Endothelial cell of umbilical vein (primary cell): ENCODE measurements at regions not wholly inside any gene's neighbourhood (a gene's known extent, or its start where the extent isn't known, plus 50 kb on each side); places are given as distances from the start of the nearest gene placed in this dataset.

Experiments used
- BruUV-seq: library from RNA; stranded (reverse); fragments of 400-500 nt; replicated peaks from 2 replicates; lab custom pipeline; 2021; lab: Mats Ljungman, UMichigan
- CTCF ChIA-PET: fragments of 300-600, 350-600 bp; sonication (Branson Sonifier 250); formaldehyde crosslinking; loops from one replicate; lab custom pipeline; 2021; ENCODE audit warnings: antibody characterized with exemption, inconsistent platforms; lab: Charles Lee
- POLR2A ChIA-PET: fragments of 300-600, 350-600 bp; sonication (Branson Sonifier 250); formaldehyde crosslinking; loops from one replicate; lab custom pipeline; 2021; ENCODE audit warnings: antibody characterized with exemption, inconsistent platforms; lab: Charles Lee
- DNase-seq: peaks from one replicate; pipeline ENCODE4 v3.0.0-alpha.2; 2011; ENCODE audit warnings: low read depth, low spot score
- FAIRE-seq: peaks from 2 replicates; lab custom pipeline; 2011; peaks lifted over from hg19 to GRCh38; lab: Jason Lieb, UNC
- H2AFZ ChIP-seq: 2 replicates; pipeline ENCODE4 v1.6.0; 2012; ENCODE audit warnings: low read depth, low read length, control low read depth, inconsistent platforms
- H3K27ac ChIP-seq: 2 replicates; pipeline ENCODE4 v1.5.1; 2011; ENCODE audit warnings: low read depth, mild to moderate bottlenecking, control low read depth, low read length, moderate library complexity; ENCODE audit not compliant: insufficient read depth
- H3K27me3 ChIP-seq, 2 experiments: 2 replicates each; pipeline versions ENCODE4 v1.6.0 to v1.6.1; 2011; ENCODE audit warnings: low read length in 2 of 2, mixed read lengths in 1 of 2; ENCODE audit not compliant: control insufficient read depth in 2 of 2, insufficient read depth in 2 of 2
- H3K36me3 ChIP-seq, 2 experiments: 2 replicates in 1 of 2; 3 replicates in 1 of 2; pipeline ENCODE4 v1.5.1; 2011; ENCODE audit warnings: low read length in 2 of 2, mild to moderate bottlenecking in 1 of 2, moderate library complexity in 1 of 2; ENCODE audit not compliant: control insufficient read depth in 2 of 2, insufficient read depth in 2 of 2; ENCODE audit errors: extremely low read depth in 1 of 2
- H3K4me1 ChIP-seq: 3 replicates; pipeline ENCODE4 v1.5.1; 2011; ENCODE audit warnings: mild to moderate bottlenecking, low read length; ENCODE audit not compliant: control insufficient read depth, insufficient read depth; ENCODE audit errors: extremely low read depth
- H3K4me2 ChIP-seq: 2 replicates; pipeline ENCODE4 v1.6.1; 2011; ENCODE audit warnings: low read length, control low read depth, mixed read lengths; ENCODE audit not compliant: insufficient read depth
- H3K4me3 ChIP-seq, 3 experiments: fragments of 200-600 bp in 1 of 3; sonication (generic), shearing (Covaris generic) in 1 of 3; replicated peaks in 1 of 3; 2 replicates each; pipeline ENCODE4 v1.5.1; 2011 to 2016; ENCODE audit warnings: control low read depth in 3 of 3, low read length in 3 of 3, mild to moderate bottlenecking in 2 of 3, inconsistent platforms in 1 of 3, low read depth in 1 of 3, moderate library complexity in 1 of 3; ENCODE audit not compliant: insufficient read depth in 1 of 3
- H3K79me2 ChIP-seq: 2 replicates; pipeline ENCODE4 v1.6.0; 2012; ENCODE audit warnings: low read length, inconsistent platforms; ENCODE audit not compliant: control insufficient read depth, insufficient read depth
- H3K9ac ChIP-seq: replicated peaks from 2 replicates; pipeline ENCODE3; 2011; ENCODE audit warnings: low read length, control low read depth; ENCODE audit not compliant: insufficient read depth; ENCODE audit errors: extremely low read depth
- H3K9me1 ChIP-seq: replicated peaks from 3 replicates; pipeline ENCODE4 v1.6.0; 2011; ENCODE audit warnings: mild to moderate bottlenecking, low read length; ENCODE audit not compliant: control insufficient read depth, insufficient read depth; ENCODE audit errors: extremely low read depth
- H3K9me3 ChIP-seq: replicated peaks from 2 replicates; pipeline ENCODE4 v1.5.1; 2012; ENCODE audit warnings: low read length, inconsistent platforms; ENCODE audit not compliant: control insufficient read depth, insufficient read depth
- H4K20me1 ChIP-seq: replicated peaks from 2 replicates; pipeline ENCODE3; 2011; ENCODE audit warnings: mild to moderate bottlenecking, low read length; ENCODE audit not compliant: control insufficient read depth, insufficient read depth; ENCODE audit errors: extremely low read depth
- EZH2 ChIP-seq: IDR thresholded peaks from 2 replicates; pipeline ENCODE4 v1.6.1; 2012; ENCODE audit warnings: borderline replicate concordance, low read depth, mild to moderate bottlenecking, moderate library complexity, low read length, inconsistent platforms; ENCODE audit not compliant: severe bottlenecking
- GATA2 ChIP-seq: IDR thresholded peaks from 2 replicates; pipeline ENCODE4 v1.7.0; 2011; ENCODE audit warnings: low read depth, mild to moderate bottlenecking, moderate library complexity, mixed read lengths, low read length; ENCODE audit not compliant: insufficient read length, insufficient read depth
- JUN ChIP-seq: IDR thresholded peaks from 2 replicates; pipeline ENCODE4 v1.6.1; 2011; ENCODE audit warnings: borderline replicate concordance, low read depth; ENCODE audit not compliant: insufficient read length, insufficient read depth
- MYC ChIP-seq: IDR thresholded peaks from one replicate; pipeline ENCODE4 v1.6.1; 2011; ENCODE audit warnings: mild to moderate bottlenecking, low read depth, low read length
- POLR2A ChIP-seq: IDR thresholded peaks from 2 replicates; pipeline ENCODE4 v1.6.1; 2012; ENCODE audit warnings: low read depth, mild to moderate bottlenecking, control low read depth, low read length
- dilution Hi-C: fragments of 300-500 bp; cut with MboI; formaldehyde crosslinking; loops from one replicate; pipeline ENCODE4 v1.15.0; 2019; ENCODE audit warnings: low sequenced_read_pairs; ENCODE audit not compliant: extremely low pct_ligation_motif_present
- intact Hi-C: fragments of 100-400 bp; cut with micrococcal nuclease; formaldehyde crosslinking; loops from one replicate; pipeline ENCODE4 v1.10.0; 2022
- TF ChIP-seq, protein P1 (sequence below): IDR thresholded peaks from 2 replicates; pipeline ENCODE4 v1.6.1; 2011; ENCODE audit not compliant: insufficient read depth, insufficient read length
- TF ChIP-seq, protein P2 (sequence below), 2 donors: IDR thresholded peaks; 1 replicate in 1 of 2; 2 replicates in 1 of 2; pipeline ENCODE4 v1.5.1; 2011; ENCODE audit warnings: low read length in 2 of 2, mild to moderate bottlenecking in 2 of 2, moderate library complexity in 2 of 2, control low read depth in 1 of 2, inconsistent platforms in 1 of 2, low read depth in 1 of 2; ENCODE audit not compliant: insufficient read depth in 1 of 2; ENCODE audit errors: extremely low read depth in 1 of 2

DNA sequence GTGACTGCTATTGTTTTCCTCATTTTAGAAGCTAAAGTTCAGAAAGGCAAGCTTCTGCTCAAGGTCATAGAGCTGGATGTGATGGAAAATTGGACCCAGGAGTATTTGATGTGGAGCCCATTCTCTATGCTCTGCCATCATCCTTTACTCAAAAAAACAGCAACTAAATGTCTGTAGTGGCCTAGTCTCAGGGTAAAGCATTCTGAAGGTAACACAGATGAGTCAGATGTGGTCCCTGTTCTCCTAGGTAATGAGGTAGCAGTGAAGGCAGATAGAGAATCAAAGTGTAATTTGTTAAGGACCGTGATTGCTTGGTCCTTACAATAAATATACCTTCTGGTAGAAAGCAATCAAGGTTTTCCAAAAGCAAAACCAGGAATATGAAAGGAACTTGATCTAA lies 84.4 kb upstream of the SPON1 start:
- TF ChIP-seq POLR2A (no peak), MYC (no peak), GATA2 (no peak)
- TF ChIP-seq, protein P1, sequence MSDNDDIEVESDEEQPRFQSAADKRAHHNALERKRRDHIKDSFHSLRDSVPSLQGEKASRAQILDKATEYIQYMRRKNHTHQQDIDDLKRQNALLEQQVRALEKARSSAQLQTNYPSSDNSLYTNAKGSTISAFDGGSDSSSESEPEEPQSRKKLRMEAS = no peak
- TF ChIP-seq, protein P2, sequence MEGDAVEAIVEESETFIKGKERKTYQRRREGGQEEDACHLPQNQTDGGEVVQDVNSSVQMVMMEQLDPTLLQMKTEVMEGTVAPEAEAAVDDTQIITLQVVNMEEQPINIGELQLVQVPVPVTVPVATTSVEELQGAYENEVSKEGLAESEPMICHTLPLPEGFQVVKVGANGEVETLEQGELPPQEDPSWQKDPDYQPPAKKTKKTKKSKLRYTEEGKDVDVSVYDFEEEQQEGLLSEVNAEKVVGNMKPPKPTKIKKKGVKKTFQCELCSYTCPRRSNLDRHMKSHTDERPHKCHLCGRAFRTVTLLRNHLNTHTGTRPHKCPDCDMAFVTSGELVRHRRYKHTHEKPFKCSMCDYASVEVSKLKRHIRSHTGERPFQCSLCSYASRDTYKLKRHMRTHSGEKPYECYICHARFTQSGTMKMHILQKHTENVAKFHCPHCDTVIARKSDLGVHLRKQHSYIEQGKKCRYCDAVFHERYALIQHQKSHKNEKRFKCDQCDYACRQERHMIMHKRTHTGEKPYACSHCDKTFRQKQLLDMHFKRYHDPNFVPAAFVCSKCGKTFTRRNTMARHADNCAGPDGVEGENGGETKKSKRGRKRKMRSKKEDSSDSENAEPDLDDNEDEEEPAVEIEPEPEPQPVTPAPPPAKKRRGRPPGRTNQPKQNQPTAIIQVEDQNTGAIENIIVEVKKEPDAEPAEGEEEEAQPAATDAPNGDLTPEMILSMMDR (IDR thresholded peaks at IDR 0.05; ENCODE audit: extremely low read depth in 1 of 2, insufficient read depth in 1 of 2, low read depth in 1 of 2, low read length in 2 of 2) = no peak
- ChIA-PET CTCF (no interaction called here), POLR2A (no interaction called here)
- DNase-seq = no peak
- H3K9ac ChIP-seq = no peak overlapping the region
- H3K36me3 ChIP-seq = no peaks in the 10 kb centered on the region
- no peak for FAIRE-seq
- BruUV-seq = no TSS peak
- H3K27me3 ChIP-seq = no peaks in the 10 kb centered on the region
- dilution Hi-C loops = no loop called here
- no peak overlapping the region for H3K27ac ChIP-seq
- H3K4me3 ChIP-seq = no peak overlapping the region
- no peak overlapping the region for H3K4me2 ChIP-seq
- peaks cover 4% of the 10 kb centered on the region for H3K4me1 ChIP-seq
- H4K20me1 ChIP-seq = no peaks in the 10 kb centered on the region
- no peak overlapping the region for H2AFZ ChIP-seq
- no peaks in the 10 kb centered on the region for H3K79me2 ChIP-seq
- no peaks in the 10 kb centered on the region for H3K9me3 ChIP-seq
- intact Hi-C loops = no loop called here
- H3K9me1 ChIP-seq = no peaks in the 10 kb centered on the region

DNA sequence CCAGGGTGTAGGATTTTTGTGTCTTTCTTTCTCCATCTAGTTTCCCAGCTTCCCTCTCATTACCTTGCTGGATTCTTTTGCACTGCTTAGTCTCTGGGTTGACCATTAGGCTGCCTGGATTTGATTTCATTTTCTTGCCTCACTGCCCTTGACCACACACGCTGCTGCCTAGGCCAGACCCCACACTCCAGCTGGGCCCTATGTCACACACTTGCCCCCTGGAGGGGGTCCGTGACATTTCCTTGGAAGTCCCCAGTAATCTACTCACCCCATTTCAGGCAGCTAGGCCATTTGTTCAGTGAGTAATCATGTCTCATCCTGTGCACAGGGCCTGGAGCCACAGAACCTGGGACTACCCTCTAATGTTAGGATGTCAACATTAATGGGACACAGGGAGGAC lies 81.9 kb upstream of the SPON1 start:
- H4K20me1 ChIP-seq = no peaks in the 10 kb centered on the region
- no peaks in the 10 kb centered on the region for H3K79me2 ChIP-seq
- BruUV-seq = no TSS peak
- no peaks in the 10 kb centered on the region for H3K27me3 ChIP-seq
- H3K36me3 ChIP-seq = no peaks in the 10 kb centered on the region
- H3K4me3 ChIP-seq = no peak overlapping the region
- no peak overlapping the region for H3K4me2 ChIP-seq
- no peaks in the 10 kb centered on the region for H3K4me1 ChIP-seq
- ChIA-PET POLR2A (no interaction called here), CTCF (no interaction called here)
- FAIRE-seq (no peak), DNase-seq (no peak)
- H3K9me1 ChIP-seq = no peaks in the 10 kb centered on the region
- no peak overlapping the region for H2AFZ ChIP-seq
- dilution Hi-C loops (no loop called here), intact Hi-C loops (no loop called here)
- no peaks in the 10 kb centered on the region for H3K9me3 ChIP-seq
- H3K9ac ChIP-seq = no peak overlapping the region
- TF ChIP-seq JUN (no peak), EZH2 (no peak), GATA2 (no peak), MYC (no peak)
- no peak overlapping the region for H3K27ac ChIP-seq
